OCI-LY7 (cell line): ENCODE measurements at regions not wholly inside any gene's neighbourhood (a gene's known extent, or its start where the extent isn't known, plus 50 kb on each side); places are given as distances from the start of the nearest gene placed in this dataset.

Source experiments
- BruUV-seq: library from RNA; stranded (reverse); fragments of 400-500 nt; replicated peaks from 2 replicates; lab custom pipeline; 2021; lab: Mats Ljungman, UMichigan
- CTCF ChIA-PET: fragments of 300-600 bp; sonication (Branson Sonifier 250); formaldehyde crosslinking; loops from one replicate; lab custom pipeline; 2022; ENCODE audit warnings: antibody characterized with exemption; ENCODE audit not compliant: unreplicated experiment; lab: Charles Lee
- POLR2A ChIA-PET: fragments of 300-600 bp; sonication (Branson Sonifier 250); formaldehyde crosslinking; loops from one replicate; lab custom pipeline; 2022; ENCODE audit warnings: antibody characterized with exemption; lab: Charles Lee
- DNase-seq: peaks from one replicate; pipeline ENCODE4 v3.0.0-alpha.2; 2015; ENCODE audit warnings: low spot score
- H2AFZ ChIP-seq: fragments of 200-600 bp; sonication (generic), shearing (Covaris generic); 2 replicates; pipeline ENCODE4 v1.6.1; 2014; ENCODE audit warnings: mild to moderate bottlenecking, antibody characterized with exemption, low read length, moderate library complexity
- H3K27ac ChIP-seq: fragments of 200-600 bp; sonication (generic); 2 replicates; pipeline ENCODE4 v1.5.1; 2014; ENCODE audit warnings: mixed run types, low read depth, mild to moderate bottlenecking, moderate library complexity, low read length, inconsistent platforms; ENCODE audit not compliant: poor library complexity, severe bottlenecking
- H3K36me3 ChIP-seq: fragments of 200-600 bp; sonication (generic); 2 replicates; pipeline ENCODE4 v1.6.1; 2014; ENCODE audit warnings: mild to moderate bottlenecking, antibody characterized with exemption, low read length, moderate library complexity, mixed read lengths; ENCODE audit not compliant: insufficient read depth
- H3K4me1 ChIP-seq: fragments of 200-600 bp; sonication (generic); 2 replicates; pipeline ENCODE4 v1.5.1; 2014; ENCODE audit warnings: mild to moderate bottlenecking, low read length; ENCODE audit not compliant: insufficient read depth, poor library complexity, severe bottlenecking
- H3K4me2 ChIP-seq: fragments of 200-600 bp; sonication (generic); 2 replicates; pipeline ENCODE4 v1.6.1; 2014; ENCODE audit warnings: mild to moderate bottlenecking, low read length
- H3K4me3 ChIP-seq: fragments of 200-600 bp; sonication (generic); 2 replicates; pipeline ENCODE4 v1.5.1; 2014; ENCODE audit warnings: mild to moderate bottlenecking, low read depth, low read length; ENCODE audit not compliant: poor library complexity, severe bottlenecking
- H3K79me2 ChIP-seq: fragments of 200-600 bp; sonication (generic); 2 replicates; pipeline ENCODE4 v1.6.1; 2016; ENCODE audit warnings: low read depth, mild to moderate bottlenecking, low read length, moderate library complexity, mixed read lengths; ENCODE audit not compliant: insufficient read depth
- H3K9me2 ChIP-seq: fragments of 200-600 bp; sonication (generic); 2 replicates; pipeline ENCODE4 v1.6.1; 2016; ENCODE audit warnings: mild to moderate bottlenecking, low read length, mixed read lengths; ENCODE audit not compliant: insufficient read depth
- H3K9me3 ChIP-seq: fragments of 200-600 bp; sonication (generic); 2 replicates; pipeline ENCODE4 v1.6.1; 2014; ENCODE audit warnings: mild to moderate bottlenecking, mixed run types, low read length, mixed read lengths
- H4K20me1 ChIP-seq: fragments of 200-600 bp; sonication (generic); 2 replicates; pipeline ENCODE4 v1.6.1; 2014; ENCODE audit warnings: mild to moderate bottlenecking, antibody characterized with exemption, low read length, moderate library complexity, mixed read lengths; ENCODE audit not compliant: insufficient read depth
- CTCF ChIP-seq: fragments of 200-600 bp; sonication (generic); conservative IDR thresholded peaks from 2 replicates; pipeline ENCODE4 v1.5.1; 2014; ENCODE audit warnings: mild to moderate bottlenecking, antibody characterized with exemption, low read length, moderate library complexity, mixed read lengths
- EZH2phosphoT487 ChIP-seq: fragments of 200-600 bp; sonication (generic); IDR thresholded peaks from 2 replicates; pipeline ENCODE4 v1.6.1; 2018; ENCODE audit warnings: low read depth, borderline replicate concordance, mild to moderate bottlenecking, mixed run types, antibody characterized with exemption, low read length, moderate library complexity, mixed read lengths
- intact Hi-C: fragments of 100-400 bp; cut with micrococcal nuclease; formaldehyde crosslinking; loops from one replicate; pipeline ENCODE4 v1.10.0; 2022; ENCODE audit not compliant: unreplicated experiment

GRCh38 chr3:30317561-30317960 is 288.8 kb upstream of the TGFBR2 start:
- H3K4me3 ChIP-seq = no peak overlapping the region
- ChIA-PET POLR2A (interaction anchor here (0.7 kb wide), 1 partner anchor 780 kb away, joined by 4 read pairs; no protein-coding TSS in a partner anchor), CTCF (no interaction called here)
- intact Hi-C loops = loop anchor here (10.0 kb wide), 1 partner anchor 377 kb away; no protein-coding TSS in a partner anchor
- no peak overlapping the region for H3K27ac ChIP-seq
- DNase-seq = no peak
- H3K9me2 ChIP-seq = no peaks in the 10 kb centered on the region
- no peak overlapping the region for H3K4me2 ChIP-seq
- no peaks in the 10 kb centered on the region for H3K79me2 ChIP-seq
- no peaks in the 10 kb centered on the region for H4K20me1 ChIP-seq
- H3K9me3 ChIP-seq = no peaks in the 10 kb centered on the region
- BruUV-seq = no TSS peak
- no peaks in the 10 kb centered on the region for H3K36me3 ChIP-seq
- H2AFZ ChIP-seq = no peak overlapping the region
- TF ChIP-seq EZH2phosphoT487 = no peak
- TF ChIP-seq CTCF = no peak
- no peaks in the 10 kb centered on the region for H3K4me1 ChIP-seq

GRCh38 chr3:30318110-30318509 is 288.3 kb upstream of the TGFBR2 start:
- DNase-seq = no peak
- BruUV-seq = no TSS peak
- H3K9me2 ChIP-seq = no peaks in the 10 kb centered on the region
- H3K36me3 ChIP-seq = no peaks in the 10 kb centered on the region
- no peak overlapping the region for H3K4me2 ChIP-seq
- intact Hi-C loops = loop anchor here (10.0 kb wide), 1 partner anchor 377 kb away; no protein-coding TSS in a partner anchor
- no peak for TF ChIP-seq EZH2phosphoT487
- ChIA-PET CTCF (no interaction called here), POLR2A (interaction anchor here (0.7 kb wide), 1 partner anchor 779 kb away, joined by 4 read pairs; no protein-coding TSS in a partner anchor)
- H3K27ac ChIP-seq = no peak overlapping the region
- H3K79me2 ChIP-seq = no peaks in the 10 kb centered on the region
- H3K9me3 ChIP-seq = no peaks in the 10 kb centered on the region
- no peaks in the 10 kb centered on the region for H4K20me1 ChIP-seq
- no peak overlapping the region for H3K4me3 ChIP-seq
- no peaks in the 10 kb centered on the region for H3K4me1 ChIP-seq
- no peak overlapping the region for H2AFZ ChIP-seq

GRCh38 chr3:30319713-30320112 is 286.7 kb upstream of the TGFBR2 start:
- Histone ChIP-seq H3K4me1 (no peaks in the 10 kb centered on the region), H3K9me2 (no peaks in the 10 kb centered on the region), H3K9me3 (no peaks in the 10 kb centered on the region), H3K79me2 (no peaks in the 10 kb centered on the region), H3K36me3 (no peaks in the 10 kb centered on the region), H2AFZ (no peak overlapping the region), H4K20me1 (no peaks in the 10 kb centered on the region), H3K27ac (no peak overlapping the region), H3K4me3 (no peak overlapping the region), H3K4me2 (no peak overlapping the region)
- CTCF ChIA-PET = no interaction called here
- POLR2A ChIA-PET = interaction anchor here (0.8 kb wide), 2 partner anchors 15 to 26 kb away, joined by 3 read pairs; no protein-coding TSS in a partner anchor
- TF ChIP-seq CTCF (peak; percentile 68), EZH2phosphoT487 (no peak)
- peak; percentile 52 for DNase-seq
- intact Hi-C loops = loop anchor here (10.0 kb wide), 1 partner anchor 375 kb away; no protein-coding TSS in a partner anchor
- no TSS peak for BruUV-seq
